Tibial nerve (tissue), 3 donors: ENCODE measurements at regions not wholly inside any gene's neighbourhood (a gene's known extent, or its start where the extent isn't known, plus 50 kb on each side); places are given as distances from the start of the nearest gene placed in this dataset.

Experiments
- CTCF ChIP-seq, 5 experiments: fragments of 200-600 bp in 3 of 5; fragments of 450-650 bp in 2 of 5; sonication (generic) in 3 of 5; IDR thresholded peaks; one replicate each; pipeline ENCODE4 v1.5.1; 2016 to 2019; ENCODE audit warnings: antibody characterized with exemption in 5 of 5, mild to moderate bottlenecking in 3 of 5, moderate library complexity in 2 of 5
- POLR2A ChIP-seq, 2 donors: fragments of 450-650 bp; IDR thresholded peaks; one replicate each; pipeline ENCODE4 v1.6.1; 2017; ENCODE audit warnings: antibody characterized with exemption in 2 of 2, mild to moderate bottlenecking in 2 of 2, moderate library complexity in 2 of 2

GRCh38 chr4:128512161-128512560 lies 224.5 kb upstream of the PGRMC2 start:
- TF ChIP-seq CTCF (IDR thresholded peaks at IDR 0.05) (no peak), POLR2A (IDR thresholded peaks at IDR 0.05) (no peak)
